ELR (cell line): ENCODE measurements at regions not wholly inside any gene's neighbourhood (a gene's known extent, or its start where the extent isn't known, plus 50 kb on each side); places are given as distances from the start of the nearest gene placed in this dataset.
A peak's percentile ranks its signal among the peaks of the same experiment; 100 is the strongest.

Experiments used
- DNase-seq: peaks from one replicate; pipeline ENCODE4 v3.0.0-alpha.2; 2015; ENCODE audit warnings: low read depth

GRCh38 chr18:41237317-41237716 is 717.7 kb upstream of the PIK3C3 start:
- DNase-seq = no peak

- DNase-seq = no peak
Measured at GRCh38 chr18:41231681-41232080, 723.4 kb upstream of the PIK3C3 start.

GRCh38 chr18:41227993-41228392 is 727.0 kb upstream of the PIK3C3 start:
- peak; percentile 11 for DNase-seq

GRCh38 chr18:41226911-41227310 is 728.1 kb upstream of the PIK3C3 start:
- DNase-seq = no peak

- DNase-seq = peak; percentile 15
Measured at GRCh38 chr18:41226186-41226585, 728.8 kb upstream of the PIK3C3 start.

- no peak for DNase-seq
Measured at GRCh38 chr18:41216341-41217003, 738.6 kb upstream of the PIK3C3 start.

- DNase-seq = no peak
Measured at GRCh38 chr18:41207706-41208105, 747.3 kb upstream of the PIK3C3 start.

GRCh38 chr18:41206341-41206830 is 748.6 kb upstream of the PIK3C3 start:
- DNase-seq = no peak

- no peak for DNase-seq
Measured at GRCh38 chr18:41199212-41199611, 755.8 kb upstream of the PIK3C3 start.

- DNase-seq = no peak
Measured at GRCh38 chr18:41197967-41198366, 757.1 kb upstream of the PIK3C3 start.

GRCh38 chr18:41170346-41170745 is 784.7 kb upstream of the PIK3C3 start:
- peak; percentile 25 for DNase-seq

GRCh38 chr18:41165625-41166024 is 789.4 kb upstream of the PIK3C3 start:
- DNase-seq = no peak

GRCh38 chr18:41162781-41163180 is 792.3 kb upstream of the PIK3C3 start:
- DNase-seq = no peak

- DNase-seq = no peak
Measured at GRCh38 chr18:41162191-41162590, 792.8 kb upstream of the PIK3C3 start.

GRCh38 chr18:41155910-41156851 is 798.9 kb upstream of the PIK3C3 start:
- DNase-seq = no peak

GRCh38 chr18:41155025-41155424 is 800.0 kb upstream of the PIK3C3 start:
- DNase-seq = no peak

GRCh38 chr18:41153871-41154270 is 801.2 kb upstream of the PIK3C3 start:
- no peak for DNase-seq

- no peak for DNase-seq
Measured at GRCh38 chr18:41150316-41150715, 804.7 kb upstream of the PIK3C3 start.

- DNase-seq = no peak
Measured at GRCh38 chr18:41146301-41146700, 808.7 kb upstream of the PIK3C3 start.

GRCh38 chr18:41145516-41145915 is 809.5 kb upstream of the PIK3C3 start:
- no peak for DNase-seq

GRCh38 chr18:41144441-41144840 is 810.6 kb upstream of the PIK3C3 start:
- DNase-seq = peak; percentile 66

- no peak for DNase-seq
Measured at GRCh38 chr18:41140506-41140905, 814.5 kb upstream of the PIK3C3 start.

- DNase-seq = no peak
Measured at GRCh38 chr18:41135146-41135545, 819.9 kb upstream of the PIK3C3 start.
